ENCODE measurements at regions not wholly inside any gene's neighbourhood (a gene's known extent, or its start where the extent isn't known, plus 50 kb on each side); places are given as distances from the start of the nearest gene placed in this dataset.

DNA sequence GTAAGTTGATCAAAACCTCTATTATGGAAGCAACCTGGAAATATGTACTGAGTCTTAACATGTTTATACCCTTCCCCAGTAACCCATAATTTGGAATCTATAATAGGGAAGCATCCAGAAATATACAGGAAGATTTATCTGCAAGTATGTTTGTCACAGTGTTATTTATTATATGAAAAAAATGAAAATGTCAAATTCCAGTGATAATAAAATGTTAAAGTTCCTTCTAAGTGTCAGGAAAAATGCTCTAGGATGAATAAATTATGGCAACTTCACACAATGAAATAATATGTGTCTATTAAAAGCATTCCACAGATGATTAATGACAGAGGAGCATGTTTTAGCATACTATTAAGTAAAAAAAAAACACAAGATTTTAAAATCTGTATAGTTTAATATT, 202.3 kb upstream of the PRNP start:
- Histone ChIP-seq H3K79me2 (ENCODE audit: control insufficient read depth, insufficient read depth, low read length) (no peaks in the 10 kb centered on the region), H3K9ac (ENCODE audit: low read length) (no peak overlapping the region), H3K27me3 (replicated peaks in 1 of 4; ENCODE audit: control extremely low read depth in 1 of 4, control insufficient read depth in 3 of 4, insufficient read depth in 4 of 4, low read length in 3 of 4) (peaks cover 0 to 9% (median 3%) of the 10 kb centered on the region in 4 experiments), H3K4me2 (replicated peaks; ENCODE audit: low read depth, low read length, poor library complexity, severe bottlenecking) (no peak overlapping the region), H3K9me3 (ENCODE audit: control extremely low read depth in 1 of 3, control insufficient read depth in 2 of 3, insufficient read depth in 1 of 3, low read length in 2 of 3) (no peaks in the 10 kb centered on the region), H4K20me1 (ENCODE audit: control insufficient read depth, insufficient read depth, low read length, poor library complexity, severe bottlenecking) (no peaks in the 10 kb centered on the region), H3K36me3 (replicated peaks in 1 of 2; ENCODE audit: control extremely low read depth in 1 of 2, control insufficient read depth in 1 of 2, extremely low read depth in 1 of 2, insufficient read depth in 2 of 2, low read length in 1 of 2) (no peaks in the 10 kb centered on the region), H2AFZ (ENCODE audit: insufficient read depth, low read depth, low read length, poor library complexity, severe bottlenecking) (no peak overlapping the region), H3K27ac (ENCODE audit: low read length in 2 of 2) (no peak overlapping the region), H3K4me3 (ENCODE audit: control extremely low read depth in 1 of 5, extremely low read depth in 1 of 5, insufficient read depth in 1 of 5, low read depth in 2 of 5, low read length in 4 of 5) (no peak overlapping the region), H3K4me1 (ENCODE audit: control insufficient read depth in 2 of 2, insufficient read depth in 2 of 2, low read length in 2 of 2) (no peaks in the 10 kb centered on the region)
- Mint-ChIP-seq H3K9me3 (ENCODE audit: insufficient read depth) (no peaks in the 10 kb centered on the region), H3K27ac (no peak overlapping the region), H3K4me3 (no peak overlapping the region), H3K27me3 (peaks cover 38% of the 10 kb centered on the region), H3K4me1 (no peaks in the 10 kb centered on the region)
- TF ChIP-seq EZH2 (IDR thresholded peaks at IDR 0.05; ENCODE audit: borderline replicate concordance, insufficient read depth, low read depth, low read length, poor library complexity, severe bottlenecking), result no peak
- TF ChIP-seq, protein P1, sequence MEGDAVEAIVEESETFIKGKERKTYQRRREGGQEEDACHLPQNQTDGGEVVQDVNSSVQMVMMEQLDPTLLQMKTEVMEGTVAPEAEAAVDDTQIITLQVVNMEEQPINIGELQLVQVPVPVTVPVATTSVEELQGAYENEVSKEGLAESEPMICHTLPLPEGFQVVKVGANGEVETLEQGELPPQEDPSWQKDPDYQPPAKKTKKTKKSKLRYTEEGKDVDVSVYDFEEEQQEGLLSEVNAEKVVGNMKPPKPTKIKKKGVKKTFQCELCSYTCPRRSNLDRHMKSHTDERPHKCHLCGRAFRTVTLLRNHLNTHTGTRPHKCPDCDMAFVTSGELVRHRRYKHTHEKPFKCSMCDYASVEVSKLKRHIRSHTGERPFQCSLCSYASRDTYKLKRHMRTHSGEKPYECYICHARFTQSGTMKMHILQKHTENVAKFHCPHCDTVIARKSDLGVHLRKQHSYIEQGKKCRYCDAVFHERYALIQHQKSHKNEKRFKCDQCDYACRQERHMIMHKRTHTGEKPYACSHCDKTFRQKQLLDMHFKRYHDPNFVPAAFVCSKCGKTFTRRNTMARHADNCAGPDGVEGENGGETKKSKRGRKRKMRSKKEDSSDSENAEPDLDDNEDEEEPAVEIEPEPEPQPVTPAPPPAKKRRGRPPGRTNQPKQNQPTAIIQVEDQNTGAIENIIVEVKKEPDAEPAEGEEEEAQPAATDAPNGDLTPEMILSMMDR (IDR thresholded peaks at IDR 0.05), result no peak
- intact Hi-C loops (cut with micrococcal nuclease), result no loop called here
- ChIA-PET CTCF (interaction anchor here (0.7 kb wide), 1 partner anchor 947 kb away, joined by 3 read pairs; no protein-coding TSS in a partner anchor), POLR2A (no interaction called here)
- ATAC-seq (ENCODE audit: low read depth), result no peak
- no peak for DNase-seq

- no peak for TF ChIP-seq EZH2 (IDR thresholded peaks at IDR 0.05; ENCODE audit: borderline replicate concordance, insufficient read depth, low read depth, low read length, poor library complexity, severe bottlenecking)
- TF ChIP-seq, protein P1 (IDR thresholded peaks at IDR 0.05), result no peak
- no peak for DNase-seq
- ATAC-seq (ENCODE audit: low read depth), result no peak
- no peaks in the 10 kb centered on the region for H3K79me2 ChIP-seq (ENCODE audit: control insufficient read depth, insufficient read depth, low read length)
- Mint-ChIP-seq H3K4me3 (no peak overlapping the region), H3K4me1 (no peaks in the 10 kb centered on the region), H3K27me3 (peaks cover 34% of the 10 kb centered on the region), H3K27ac (no peak overlapping the region), H3K9me3 (ENCODE audit: insufficient read depth) (no peaks in the 10 kb centered on the region)
- no peak overlapping the region for H3K4me3 ChIP-seq (ENCODE audit: control extremely low read depth in 1 of 5, extremely low read depth in 1 of 5, insufficient read depth in 1 of 5, low read depth in 2 of 5, low read length in 4 of 5)
- H3K36me3 ChIP-seq (replicated peaks in 1 of 2; ENCODE audit: control extremely low read depth in 1 of 2, control insufficient read depth in 1 of 2, extremely low read depth in 1 of 2, insufficient read depth in 2 of 2, low read length in 1 of 2), result no peaks in the 10 kb centered on the region
- H3K27me3 ChIP-seq (replicated peaks in 1 of 4; ENCODE audit: control extremely low read depth in 1 of 4, control insufficient read depth in 3 of 4, insufficient read depth in 4 of 4, low read length in 3 of 4), result peaks cover 0 to 6% (median 3%) of the 10 kb centered on the region in 4 experiments
- intact Hi-C loops (cut with micrococcal nuclease), result no loop called here
- 100% methylated on average over 1 of the region's 2 CpGs for WGBS (ENCODE audit: insufficient coverage)
- no peaks in the 10 kb centered on the region for H4K20me1 ChIP-seq (ENCODE audit: control insufficient read depth, insufficient read depth, low read length, poor library complexity, severe bottlenecking)
- no peak overlapping the region for H3K27ac ChIP-seq (ENCODE audit: low read length in 2 of 2)
- H3K4me1 ChIP-seq (ENCODE audit: control insufficient read depth in 2 of 2, insufficient read depth in 2 of 2, low read length in 2 of 2), result no peaks in the 10 kb centered on the region
- CTCF ChIA-PET, result no interaction called here
- POLR2A ChIA-PET, result no interaction called here
- no peak overlapping the region for H3K9ac ChIP-seq (ENCODE audit: low read length)
- H3K4me2 ChIP-seq (replicated peaks; ENCODE audit: low read depth, low read length, poor library complexity, severe bottlenecking), result no peak overlapping the region
- H2AFZ ChIP-seq (ENCODE audit: insufficient read depth, low read depth, low read length, poor library complexity, severe bottlenecking), result no peak overlapping the region
- no peaks in the 10 kb centered on the region for H3K9me3 ChIP-seq (ENCODE audit: control extremely low read depth in 1 of 3, control insufficient read depth in 2 of 3, insufficient read depth in 1 of 3, low read length in 2 of 3)
These were observed 202.8 kb upstream of the PRNP start for GRCh38 chr20:4483486-4483885.

All from B cell (primary cell).